ENCODE measurements at regions not wholly inside any gene's neighbourhood (a gene's known extent, or its start where the extent isn't known, plus 50 kb on each side); places are given as distances from the start of the nearest gene placed in this dataset.
"Not testable (repeated sequence)": the region's sequence is repeated elsewhere in the genome, so short reads cannot be mapped to it uniquely, and the experiment has no call there.

GRCh38 chr1:230572121-230573105, 69.9 kb upstream of the COG2 start:
- no peak for DNase-seq (ENCODE audit: low read depth)
- peaks cover 5% of the 10 kb centered on the region for H3K27me3 ChIP-seq (replicated peaks; ENCODE audit: control insufficient read depth, insufficient read depth, low read length)
- no peaks in the 10 kb centered on the region for H3K36me3 ChIP-seq (ENCODE audit: control insufficient read depth, insufficient read depth, low read length, severe bottlenecking)
- H3K9me3 ChIP-seq (ENCODE audit: control insufficient read depth, low read length) = no peaks in the 10 kb centered on the region
- no peaks in the 10 kb centered on the region for H3K4me1 ChIP-seq (ENCODE audit: control insufficient read depth, insufficient read depth, low read length)
- no peak overlapping the region for H3K4me3 ChIP-seq (ENCODE audit: low read length)
- no peak overlapping the region for H3K9ac ChIP-seq (ENCODE audit: low read length)

- Histone ChIP-seq H3K4me3 (ENCODE audit: low read length) (no peak overlapping the region), H3K4me1 (ENCODE audit: control insufficient read depth, insufficient read depth, low read length) (no peaks in the 10 kb centered on the region), H3K27me3 (replicated peaks; ENCODE audit: control insufficient read depth, insufficient read depth, low read length) (peaks cover 5% of the 10 kb centered on the region), H3K9ac (ENCODE audit: low read length) (no peak overlapping the region), H3K9me3 (ENCODE audit: control insufficient read depth, low read length) (no peaks in the 10 kb centered on the region), H3K36me3 (ENCODE audit: control insufficient read depth, insufficient read depth, low read length, severe bottlenecking) (no peaks in the 10 kb centered on the region)
- no peak for DNase-seq (ENCODE audit: low read depth)
These were observed 71.4 kb upstream of the COG2 start for GRCh38 chr1:230570724-230571360.

GRCh38 chr1:230569201-230569600, 73.1 kb upstream of the COG2 start:
- DNase-seq (ENCODE audit: low read depth) = no peak
- H3K9me3 ChIP-seq (ENCODE audit: control insufficient read depth, low read length) = no peaks in the 10 kb centered on the region
- H3K27me3 ChIP-seq (replicated peaks; ENCODE audit: control insufficient read depth, insufficient read depth, low read length) = peaks cover 13% of the 10 kb centered on the region
- H3K4me3 ChIP-seq (ENCODE audit: low read length) = no peak overlapping the region
- H3K9ac ChIP-seq (ENCODE audit: low read length) = no peak overlapping the region
- no peaks in the 10 kb centered on the region for H3K36me3 ChIP-seq (ENCODE audit: control insufficient read depth, insufficient read depth, low read length, severe bottlenecking)
- H3K4me1 ChIP-seq (ENCODE audit: control insufficient read depth, insufficient read depth, low read length) = no peaks in the 10 kb centered on the region

- no peaks in the 10 kb centered on the region for H3K36me3 ChIP-seq (ENCODE audit: control insufficient read depth, insufficient read depth, low read length, severe bottlenecking)
- H3K4me1 ChIP-seq (ENCODE audit: control insufficient read depth, insufficient read depth, low read length) = no peaks in the 10 kb centered on the region
- H3K9me3 ChIP-seq (ENCODE audit: control insufficient read depth, low read length) = no peaks in the 10 kb centered on the region
- DNase-seq (ENCODE audit: low read depth) = no peak
- H3K27me3 ChIP-seq (replicated peaks; ENCODE audit: control insufficient read depth, insufficient read depth, low read length) = peaks cover 13% of the 10 kb centered on the region
- H3K9ac ChIP-seq (ENCODE audit: low read length) = no peak overlapping the region
- no peak overlapping the region for H3K4me3 ChIP-seq (ENCODE audit: low read length)
These were observed 73.6 kb upstream of the COG2 start for GRCh38 chr1:230568676-230569075.

GRCh38 chr1:230568008-230568407, 74.3 kb upstream of the COG2 start:
- no peak overlapping the region for H3K4me3 ChIP-seq (ENCODE audit: low read length)
- no peak for DNase-seq (ENCODE audit: low read depth)
- peaks cover 13% of the 10 kb centered on the region for H3K27me3 ChIP-seq (replicated peaks; ENCODE audit: control insufficient read depth, insufficient read depth, low read length)
- H3K4me1 ChIP-seq (ENCODE audit: control insufficient read depth, insufficient read depth, low read length) = no peaks in the 10 kb centered on the region
- H3K9ac ChIP-seq (ENCODE audit: low read length) = no peak overlapping the region
- no peaks in the 10 kb centered on the region for H3K36me3 ChIP-seq (ENCODE audit: control insufficient read depth, insufficient read depth, low read length, severe bottlenecking)
- H3K9me3 ChIP-seq (ENCODE audit: control insufficient read depth, low read length) = no peaks in the 10 kb centered on the region

- no peaks in the 10 kb centered on the region for H3K36me3 ChIP-seq (ENCODE audit: control insufficient read depth, insufficient read depth, low read length, severe bottlenecking)
- no peak for DNase-seq (ENCODE audit: low read depth)
- H3K9me3 ChIP-seq (ENCODE audit: control insufficient read depth, low read length) = no peaks in the 10 kb centered on the region
- no peak overlapping the region for H3K4me3 ChIP-seq (ENCODE audit: low read length)
- no peak overlapping the region for H3K9ac ChIP-seq (ENCODE audit: low read length)
- no peaks in the 10 kb centered on the region for H3K4me1 ChIP-seq (ENCODE audit: control insufficient read depth, insufficient read depth, low read length)
- H3K27me3 ChIP-seq (replicated peaks; ENCODE audit: control insufficient read depth, insufficient read depth, low read length) = peaks cover 20% of the 10 kb centered on the region
These were observed 75.1 kb upstream of the COG2 start for GRCh38 chr1:230567221-230567575.

- DNase-seq (ENCODE audit: low read depth); H3K36me3 ChIP-seq (ENCODE audit: control insufficient read depth, insufficient read depth, low read length, severe bottlenecking); H3K4me3 ChIP-seq (ENCODE audit: low read length); H3K9ac ChIP-seq (ENCODE audit: low read length); H3K4me1 ChIP-seq (ENCODE audit: control insufficient read depth, insufficient read depth, low read length); H3K9me3 ChIP-seq (ENCODE audit: control insufficient read depth, low read length): not testable (repeated sequence)
- H3K27me3 ChIP-seq (replicated peaks; ENCODE audit: control insufficient read depth, insufficient read depth, low read length) = peaks cover 20% of the 10 kb centered on the region
These were observed 75.6 kb upstream of the COG2 start for GRCh38 chr1:230566532-230567220.

GRCh38 chr1:230565141-230565540, 77.1 kb upstream of the COG2 start:
- H3K27me3 ChIP-seq (replicated peaks; ENCODE audit: control insufficient read depth, insufficient read depth, low read length) = peaks cover 20% of the 10 kb centered on the region
- no peak overlapping the region for H3K9ac ChIP-seq (ENCODE audit: low read length)
- no peaks in the 10 kb centered on the region for H3K4me1 ChIP-seq (ENCODE audit: control insufficient read depth, insufficient read depth, low read length)
- no peak for DNase-seq (ENCODE audit: low read depth)
- H3K9me3 ChIP-seq (ENCODE audit: control insufficient read depth, low read length) = no peaks in the 10 kb centered on the region
- no peaks in the 10 kb centered on the region for H3K36me3 ChIP-seq (ENCODE audit: control insufficient read depth, insufficient read depth, low read length, severe bottlenecking)
- no peak overlapping the region for H3K4me3 ChIP-seq (ENCODE audit: low read length)

- Histone ChIP-seq H3K36me3 (ENCODE audit: control insufficient read depth, insufficient read depth, low read length, severe bottlenecking) (no peaks in the 10 kb centered on the region), H3K27me3 (replicated peaks; ENCODE audit: control insufficient read depth, insufficient read depth, low read length) (peaks cover 21% of the 10 kb centered on the region), H3K9ac (ENCODE audit: low read length) (no peak overlapping the region), H3K4me3 (ENCODE audit: low read length) (no peak overlapping the region), H3K9me3 (ENCODE audit: control insufficient read depth, low read length) (no peaks in the 10 kb centered on the region), H3K4me1 (ENCODE audit: control insufficient read depth, insufficient read depth, low read length) (no peaks in the 10 kb centered on the region)
- DNase-seq (ENCODE audit: low read depth) = no peak
These were observed 78.7 kb upstream of the COG2 start for GRCh38 chr1:230563591-230563990.

GRCh38 chr1:230561570-230561969, 80.7 kb upstream of the COG2 start:
- Histone ChIP-seq H3K9me3 (ENCODE audit: control insufficient read depth, low read length) (no peaks in the 10 kb centered on the region), H3K4me1 (ENCODE audit: control insufficient read depth, insufficient read depth, low read length) (no peaks in the 10 kb centered on the region), H3K36me3 (ENCODE audit: control insufficient read depth, insufficient read depth, low read length, severe bottlenecking) (no peaks in the 10 kb centered on the region), H3K9ac (ENCODE audit: low read length) (no peak overlapping the region), H3K4me3 (ENCODE audit: low read length) (no peak overlapping the region), H3K27me3 (replicated peaks; ENCODE audit: control insufficient read depth, insufficient read depth, low read length) (peaks cover 26% of the 10 kb centered on the region)
- DNase-seq (ENCODE audit: low read depth) = no peak

GRCh38 chr1:230558324-230558723, 84.0 kb upstream of the COG2 start:
- Histone ChIP-seq H3K27me3 (replicated peaks; ENCODE audit: control insufficient read depth, insufficient read depth, low read length) (peaks cover 13% of the 10 kb centered on the region), H3K9ac (ENCODE audit: low read length) (no peak overlapping the region), H3K9me3 (ENCODE audit: control insufficient read depth, low read length) (no peaks in the 10 kb centered on the region), H3K4me3 (ENCODE audit: low read length) (no peak overlapping the region), H3K4me1 (ENCODE audit: control insufficient read depth, insufficient read depth, low read length) (no peaks in the 10 kb centered on the region), H3K36me3 (ENCODE audit: control insufficient read depth, insufficient read depth, low read length, severe bottlenecking) (no peaks in the 10 kb centered on the region)
- no peak for DNase-seq (ENCODE audit: low read depth)
